ENCODE measurements at regions not wholly inside any gene's neighbourhood (a gene's known extent, or its start where the extent isn't known, plus 50 kb on each side); places are given as distances from the start of the nearest gene placed in this dataset.

DNA sequence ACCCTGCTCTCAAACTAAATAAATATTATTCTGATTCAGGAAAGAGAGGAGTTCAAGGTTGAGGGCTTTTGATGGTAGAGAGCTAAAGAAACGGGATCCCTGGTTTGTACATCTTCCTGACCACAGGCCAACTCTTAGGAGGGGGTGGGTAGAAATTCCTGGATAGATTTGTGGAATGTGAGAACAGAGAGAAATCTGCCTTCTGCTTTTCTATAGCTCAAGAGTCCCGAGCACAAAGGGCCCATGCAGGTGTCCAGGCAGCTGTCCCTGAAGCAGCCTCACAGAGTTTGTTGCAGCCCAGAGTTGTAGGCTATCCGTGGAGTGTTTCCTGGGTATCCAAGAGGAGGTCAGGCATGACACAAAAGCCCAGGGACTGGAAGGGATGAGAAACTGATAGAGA, 198.6 kb downstream of the BCAT1 start:
- no peak for FAIRE-seq
- DNase-seq (ENCODE audit: low read depth): no peak
- no peak overlapping the region for H3K4me3 ChIP-seq (ENCODE audit: low read depth, low read length)
- no peaks in the 10 kb centered on the region for H3K36me3 ChIP-seq (ENCODE audit: control insufficient read depth, insufficient read depth, low read length)
- TF ChIP-seq, protein P1, sequence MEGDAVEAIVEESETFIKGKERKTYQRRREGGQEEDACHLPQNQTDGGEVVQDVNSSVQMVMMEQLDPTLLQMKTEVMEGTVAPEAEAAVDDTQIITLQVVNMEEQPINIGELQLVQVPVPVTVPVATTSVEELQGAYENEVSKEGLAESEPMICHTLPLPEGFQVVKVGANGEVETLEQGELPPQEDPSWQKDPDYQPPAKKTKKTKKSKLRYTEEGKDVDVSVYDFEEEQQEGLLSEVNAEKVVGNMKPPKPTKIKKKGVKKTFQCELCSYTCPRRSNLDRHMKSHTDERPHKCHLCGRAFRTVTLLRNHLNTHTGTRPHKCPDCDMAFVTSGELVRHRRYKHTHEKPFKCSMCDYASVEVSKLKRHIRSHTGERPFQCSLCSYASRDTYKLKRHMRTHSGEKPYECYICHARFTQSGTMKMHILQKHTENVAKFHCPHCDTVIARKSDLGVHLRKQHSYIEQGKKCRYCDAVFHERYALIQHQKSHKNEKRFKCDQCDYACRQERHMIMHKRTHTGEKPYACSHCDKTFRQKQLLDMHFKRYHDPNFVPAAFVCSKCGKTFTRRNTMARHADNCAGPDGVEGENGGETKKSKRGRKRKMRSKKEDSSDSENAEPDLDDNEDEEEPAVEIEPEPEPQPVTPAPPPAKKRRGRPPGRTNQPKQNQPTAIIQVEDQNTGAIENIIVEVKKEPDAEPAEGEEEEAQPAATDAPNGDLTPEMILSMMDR (IDR thresholded peaks at IDR 0.05; ENCODE audit: insufficient read depth, low read length, severe bottlenecking): no peak
- no peaks in the 10 kb centered on the region for H3K27me3 ChIP-seq (ENCODE audit: control insufficient read depth, insufficient read depth, low read length)

GRCh38 chr12:24749171-24749570, 199.7 kb downstream of the BCAT1 start:
- FAIRE-seq (no peak), DNase-seq (ENCODE audit: low read depth) (no peak)
- Histone ChIP-seq H3K36me3 (ENCODE audit: control insufficient read depth, insufficient read depth, low read length) (no peaks in the 10 kb centered on the region), H3K4me3 (ENCODE audit: low read depth, low read length) (no peak overlapping the region), H3K27me3 (ENCODE audit: control insufficient read depth, insufficient read depth, low read length) (no peaks in the 10 kb centered on the region)
- TF ChIP-seq, protein P1 (IDR thresholded peaks at IDR 0.05; ENCODE audit: insufficient read depth, low read length, severe bottlenecking): no peak

DNA sequence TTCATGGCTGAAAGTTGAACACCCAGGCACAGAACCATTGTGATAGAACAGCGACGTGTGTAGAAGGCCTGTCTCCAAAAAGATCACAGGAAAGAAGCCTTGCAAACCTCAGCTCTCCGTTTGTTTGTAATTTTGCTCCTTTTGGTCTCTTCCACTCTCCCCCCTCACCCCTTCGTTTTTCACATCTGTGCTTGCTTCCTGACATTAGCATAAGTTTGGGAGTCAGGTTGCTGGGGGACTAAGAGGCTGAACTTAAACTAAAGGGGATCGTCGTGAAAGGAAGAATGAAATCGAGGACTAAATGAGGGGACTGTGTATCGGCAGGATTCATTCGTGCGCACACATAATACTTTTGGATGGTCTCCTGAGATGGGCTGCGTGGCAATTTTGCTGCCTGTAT, 200.6 kb downstream of the BCAT1 start:
- TF ChIP-seq, protein P1 (IDR thresholded peaks at IDR 0.05; ENCODE audit: insufficient read depth, low read length, severe bottlenecking): no peak
- FAIRE-seq: peak; percentile 50
- H3K36me3 ChIP-seq (ENCODE audit: control insufficient read depth, insufficient read depth, low read length): no peaks in the 10 kb centered on the region
- DNase-seq (ENCODE audit: low read depth): no peak
- H3K27me3 ChIP-seq (ENCODE audit: control insufficient read depth, insufficient read depth, low read length): no peaks in the 10 kb centered on the region
- H3K4me3 ChIP-seq (ENCODE audit: low read depth, low read length): no peak overlapping the region

DNA sequence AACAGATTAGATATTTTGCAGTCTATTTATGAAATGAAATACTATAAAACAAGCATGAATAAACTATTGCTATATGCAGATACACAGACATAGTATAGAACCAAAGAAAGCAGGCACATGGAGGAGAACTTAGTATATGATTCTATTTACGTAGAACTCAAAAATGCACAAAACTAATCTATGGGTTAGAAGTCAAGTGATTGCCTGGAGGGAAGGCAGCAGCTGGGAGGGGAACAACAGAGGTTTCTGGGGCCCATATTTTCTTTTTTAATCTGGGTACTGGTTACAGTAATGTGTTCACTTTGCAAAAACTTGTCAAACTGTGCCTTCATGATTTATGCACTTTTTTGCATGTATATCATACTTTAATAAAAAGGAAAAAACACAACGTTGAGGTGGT, 202.0 kb downstream of the BCAT1 start:
- TF ChIP-seq, protein P1 (IDR thresholded peaks at IDR 0.05; ENCODE audit: insufficient read depth, low read length, severe bottlenecking): no peak
- H3K4me3 ChIP-seq (ENCODE audit: low read depth, low read length): no peak overlapping the region
- no peaks in the 10 kb centered on the region for H3K27me3 ChIP-seq (ENCODE audit: control insufficient read depth, insufficient read depth, low read length)
- DNase-seq (ENCODE audit: low read depth) (no peak), FAIRE-seq (no peak)
- H3K36me3 ChIP-seq (ENCODE audit: control insufficient read depth, insufficient read depth, low read length): no peaks in the 10 kb centered on the region

DNA sequence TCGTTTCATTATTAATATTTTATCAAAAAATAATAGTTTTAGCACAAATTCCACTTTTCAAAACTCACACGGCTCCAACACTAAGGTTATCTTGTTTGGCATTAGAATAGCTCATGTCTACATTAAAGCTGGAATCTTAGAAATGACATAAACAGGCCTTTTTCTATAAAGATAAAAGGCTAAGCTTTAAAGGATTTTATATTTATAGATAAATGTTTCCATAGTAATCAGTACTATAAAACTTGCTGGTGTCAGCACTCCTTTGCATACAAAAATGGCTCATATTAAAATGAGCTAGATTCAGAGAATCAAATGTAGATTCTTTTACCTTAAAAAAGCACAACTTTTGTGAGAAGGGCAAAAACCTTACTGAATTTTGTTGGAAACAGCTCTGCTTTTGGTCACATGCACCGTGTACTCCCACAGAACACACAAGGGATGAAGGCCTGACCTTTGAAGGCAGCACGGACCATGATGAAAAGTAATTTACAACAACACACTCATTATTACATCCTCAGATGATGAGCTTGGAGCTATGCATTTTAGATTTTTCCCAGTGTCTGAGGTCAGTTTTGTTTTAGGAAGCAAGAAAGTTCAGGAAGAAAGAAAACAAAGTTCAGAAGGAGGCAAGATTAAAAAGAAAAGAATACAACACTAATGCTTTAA, 202.8 kb downstream of the BCAT1 start:
- DNase-seq (ENCODE audit: low read depth) (no peak), FAIRE-seq (no peak)
- Histone ChIP-seq H3K4me3 (ENCODE audit: low read depth, low read length) (no peak overlapping the region), H3K27me3 (ENCODE audit: control insufficient read depth, insufficient read depth, low read length) (no peaks in the 10 kb centered on the region), H3K36me3 (ENCODE audit: control insufficient read depth, insufficient read depth, low read length) (no peaks in the 10 kb centered on the region)
- TF ChIP-seq, protein P1 (IDR thresholded peaks at IDR 0.05; ENCODE audit: insufficient read depth, low read length, severe bottlenecking): no peak

Measured in bronchial epithelial cell (primary cell).